B cell (primary cell): ENCODE measurements at regions not wholly inside any gene's neighbourhood (a gene's known extent, or its start where the extent isn't known, plus 50 kb on each side); places are given as distances from the start of the nearest gene placed in this dataset.

ENCODE experiments used
- ATAC-seq: fragments of 200-7000 bp; cut with Tn5 transposase; one replicate; pipeline ENCODE4 v1.10.0; 2021; ENCODE audit warnings: low read depth, mild to moderate bottlenecking, moderate number of reproducible peaks, moderate library complexity
- CTCF ChIA-PET: fragments of 350-600 bp; sonication (Branson Sonifier 250); formaldehyde crosslinking; loops from one replicate; lab custom pipeline; 2021; ENCODE audit warnings: antibody characterized with exemption, inconsistent platforms; lab: Charles Lee
- POLR2A ChIA-PET: fragments of 350-600 bp; sonication (Branson Sonifier 250); formaldehyde crosslinking; loops from one replicate; lab custom pipeline; 2021; ENCODE audit warnings: antibody characterized with exemption; lab: Charles Lee
- DNase-seq: peaks from one replicate; pipeline ENCODE4 v3.0.0; 2013
- H2AFZ ChIP-seq: 2 replicates; pipeline ENCODE4 v1.6.1; 2012; ENCODE audit warnings: mild to moderate bottlenecking, low read depth, low read length; ENCODE audit not compliant: insufficient read depth, poor library complexity, severe bottlenecking
- H3K27ac ChIP-seq, 2 donors: 1 replicate in 1 of 2; 2 replicates in 1 of 2; pipeline ENCODE4 v1.5.1; 2012 to 2013; ENCODE audit warnings: low read length in 2 of 2, mild to moderate bottlenecking in 2 of 2, moderate library complexity in 1 of 2
- H3K27me3 ChIP-seq, 4 experiments: fragments of 200-600 bp in 1 of 4; sonication (generic) in 1 of 4; replicated peaks in 1 of 4; 1 replicate in 2 of 4; 2 replicates in 2 of 4; pipeline versions ENCODE4 v1.6.1 to v1.7.0; 2013 to 2016; ENCODE audit warnings: low read length in 3 of 4, mild to moderate bottlenecking in 2 of 4, mixed read lengths in 1 of 4, moderate library complexity in 1 of 4; ENCODE audit not compliant: insufficient read depth in 4 of 4, control insufficient read depth in 3 of 4; ENCODE audit errors: control extremely low read depth in 1 of 4
- H3K36me3 ChIP-seq, 2 experiments: replicated peaks in 1 of 2; 1 replicate in 1 of 2; 2 replicates in 1 of 2; pipeline versions ENCODE4 v1.6.1 to v1.7.1; 2013; ENCODE audit warnings: low read length in 1 of 2; ENCODE audit not compliant: insufficient read depth in 2 of 2, control insufficient read depth in 1 of 2; ENCODE audit errors: control extremely low read depth in 1 of 2, extremely low read depth in 1 of 2
- H3K4me1 ChIP-seq, 2 donors: fragments of 200-600 bp in 1 of 2; sonication (generic) in 1 of 2; 1 replicate in 1 of 2; 2 replicates in 1 of 2; pipeline versions ENCODE4 v1.5.1 to v1.6.1; 2013 to 2017; ENCODE audit warnings: low read length in 2 of 2; ENCODE audit not compliant: control insufficient read depth in 2 of 2, insufficient read depth in 2 of 2
- H3K4me2 ChIP-seq: replicated peaks from 2 replicates; pipeline ENCODE3; 2012; ENCODE audit warnings: mild to moderate bottlenecking, low read depth, low read length; ENCODE audit not compliant: poor library complexity, severe bottlenecking
- H3K4me3 ChIP-seq, 5 experiments: fragments of 200-600 bp in 1 of 5; sonication (generic) in 1 of 5; 1 replicate in 3 of 5; 2 replicates in 2 of 5; pipeline versions ENCODE4 v1.5.1 to v1.7.0; 2011 to 2016; ENCODE audit warnings: low read length in 4 of 5, mild to moderate bottlenecking in 4 of 5, low read depth in 2 of 5, control low read depth in 1 of 5, moderate library complexity in 1 of 5; ENCODE audit not compliant: insufficient read depth in 1 of 5; ENCODE audit errors: control extremely low read depth in 1 of 5, extremely low read depth in 1 of 5
- H3K79me2 ChIP-seq: fragments of 200-600 bp; sonication (generic); one replicate; pipeline ENCODE4 v1.6.0; 2016; ENCODE audit warnings: low read length; ENCODE audit not compliant: control insufficient read depth, insufficient read depth
- H3K9ac ChIP-seq: fragments of 200-600 bp; sonication (generic); 2 replicates; pipeline ENCODE4 v1.6.1; 2017; ENCODE audit warnings: mild to moderate bottlenecking, low read length, moderate library complexity
- H3K9me3 ChIP-seq, 3 donors: one replicate each; pipeline versions ENCODE4 v1.6.1 to v1.7.1; 2013; ENCODE audit warnings: low read length in 2 of 3; ENCODE audit not compliant: control insufficient read depth in 2 of 3, insufficient read depth in 1 of 3; ENCODE audit errors: control extremely low read depth in 1 of 3
- H4K20me1 ChIP-seq: 2 replicates; pipeline ENCODE4 v1.6.0; 2012; ENCODE audit warnings: mild to moderate bottlenecking, low read length; ENCODE audit not compliant: insufficient read depth, control insufficient read depth, poor library complexity, severe bottlenecking
- H3K27ac Mint-ChIP-seq: one replicate; pipeline ENCODE4 v1.8.0; 2021; ENCODE audit warnings: mixed read lengths
- H3K27me3 Mint-ChIP-seq: one replicate; pipeline ENCODE4 v1.8.0; 2021; ENCODE audit warnings: mixed read lengths
- H3K4me1 Mint-ChIP-seq: one replicate; pipeline ENCODE4 v1.8.0; 2021; ENCODE audit warnings: mixed read lengths
- H3K4me3 Mint-ChIP-seq: one replicate; pipeline ENCODE4 v1.8.0; 2021; ENCODE audit warnings: mixed read lengths
- H3K9me3 Mint-ChIP-seq: one replicate; pipeline ENCODE4 v1.8.0; 2022; ENCODE audit warnings: mixed read lengths; ENCODE audit not compliant: insufficient read depth
- EZH2 ChIP-seq: IDR thresholded peaks from 2 replicates; pipeline ENCODE4 v1.6.1; 2012; ENCODE audit warnings: borderline replicate concordance, low read depth, mild to moderate bottlenecking, moderate library complexity, low read length; ENCODE audit not compliant: insufficient read depth, poor library complexity, severe bottlenecking
- WGBS: methylation state at CpG from one replicate; pipeline ENCODE4 v1.1.5; 2013; ENCODE audit warnings: missing lambda C conversion rate; ENCODE audit not compliant: insufficient coverage; 5-methylcytosine and 5-hydroxymethylcytosine counted together
- intact Hi-C: fragments of 100-400 bp; cut with micrococcal nuclease; formaldehyde crosslinking; loops from one replicate; pipeline ENCODE4 v1.10.0; 2022
- TF ChIP-seq, protein P1 (sequence below): fragments of 200-600 bp; IDR thresholded peaks from one replicate; pipeline ENCODE4 v1.8.0; 2022; ENCODE audit warnings: antibody characterized with exemption, mild to moderate bottlenecking

DNA sequence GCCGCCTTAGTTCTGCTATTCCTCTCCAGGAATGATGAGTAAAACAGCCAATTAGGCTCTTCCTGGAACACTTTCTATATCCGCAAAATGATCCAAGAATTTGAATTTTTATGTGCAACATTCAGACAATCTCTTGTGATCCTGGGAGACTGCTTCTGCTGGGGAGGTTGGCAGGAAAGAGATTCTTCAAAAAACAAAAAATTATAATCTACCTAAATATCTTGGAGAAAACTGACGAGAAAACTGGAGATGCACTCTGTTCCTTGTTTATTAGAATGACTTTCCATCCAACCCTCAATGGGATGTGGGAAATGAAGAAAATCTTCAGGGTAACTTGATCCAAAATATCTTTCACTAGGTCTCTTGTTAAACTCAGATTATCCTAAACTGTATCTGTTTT lies 346.3 kb upstream of the UBE2E2 start:
- H3K9me3 ChIP-seq = peaks cover 0 to 1% (median 0%) of the 10 kb centered on the region in 3 donors
- ATAC-seq (no peak), DNase-seq (no peak)
- H3K36me3 ChIP-seq = no peaks in the 10 kb centered on the region
- no peak overlapping the region for H3K27ac ChIP-seq
- Mint-ChIP-seq H3K4me3 (no peak overlapping the region), H3K9me3 (peaks cover 8% of the 10 kb centered on the region), H3K27me3 (peaks cover 3% of the 10 kb centered on the region), H3K27ac (no peak overlapping the region), H3K4me1 (no peaks in the 10 kb centered on the region)
- POLR2A ChIA-PET = no interaction called here
- CTCF ChIA-PET = no interaction called here
- no peak for TF ChIP-seq EZH2
- TF ChIP-seq, protein P1, sequence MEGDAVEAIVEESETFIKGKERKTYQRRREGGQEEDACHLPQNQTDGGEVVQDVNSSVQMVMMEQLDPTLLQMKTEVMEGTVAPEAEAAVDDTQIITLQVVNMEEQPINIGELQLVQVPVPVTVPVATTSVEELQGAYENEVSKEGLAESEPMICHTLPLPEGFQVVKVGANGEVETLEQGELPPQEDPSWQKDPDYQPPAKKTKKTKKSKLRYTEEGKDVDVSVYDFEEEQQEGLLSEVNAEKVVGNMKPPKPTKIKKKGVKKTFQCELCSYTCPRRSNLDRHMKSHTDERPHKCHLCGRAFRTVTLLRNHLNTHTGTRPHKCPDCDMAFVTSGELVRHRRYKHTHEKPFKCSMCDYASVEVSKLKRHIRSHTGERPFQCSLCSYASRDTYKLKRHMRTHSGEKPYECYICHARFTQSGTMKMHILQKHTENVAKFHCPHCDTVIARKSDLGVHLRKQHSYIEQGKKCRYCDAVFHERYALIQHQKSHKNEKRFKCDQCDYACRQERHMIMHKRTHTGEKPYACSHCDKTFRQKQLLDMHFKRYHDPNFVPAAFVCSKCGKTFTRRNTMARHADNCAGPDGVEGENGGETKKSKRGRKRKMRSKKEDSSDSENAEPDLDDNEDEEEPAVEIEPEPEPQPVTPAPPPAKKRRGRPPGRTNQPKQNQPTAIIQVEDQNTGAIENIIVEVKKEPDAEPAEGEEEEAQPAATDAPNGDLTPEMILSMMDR = no peak
- no peak overlapping the region for H2AFZ ChIP-seq
- intact Hi-C loops = no loop called here
- H3K79me2 ChIP-seq = no peaks in the 10 kb centered on the region
- H3K27me3 ChIP-seq = no peaks in the 10 kb centered on the region
- H3K4me1 ChIP-seq = no peaks in the 10 kb centered on the region
- H3K4me2 ChIP-seq = no peak overlapping the region
- H4K20me1 ChIP-seq = no peaks in the 10 kb centered on the region
- H3K9ac ChIP-seq = no peak overlapping the region
- no CpG with 5 or more reads among the region's 3 CpGs for WGBS
- H3K4me3 ChIP-seq = no peak overlapping the region

DNA sequence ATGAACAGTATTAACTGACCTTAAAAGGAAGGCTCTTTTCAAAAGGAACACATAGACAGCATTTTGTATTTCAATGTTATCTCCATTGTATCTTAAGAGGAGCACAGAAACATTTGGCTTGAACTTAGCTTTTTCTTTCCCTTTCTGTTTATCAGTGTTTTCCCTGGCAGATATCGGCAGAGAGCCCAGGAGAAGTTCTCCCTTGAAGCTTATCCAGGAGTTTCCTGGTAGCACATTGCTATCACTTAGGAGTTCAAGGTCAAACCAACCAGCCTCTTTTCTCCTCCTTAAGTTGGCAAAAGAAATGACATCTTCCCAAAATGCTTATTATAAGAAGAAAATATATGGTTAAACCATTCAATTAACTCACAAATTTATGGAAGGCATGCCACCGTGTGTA lies 344.6 kb upstream of the UBE2E2 start:
- Histone ChIP-seq H3K79me2 (no peaks in the 10 kb centered on the region), H3K4me1 (no peaks in the 10 kb centered on the region), H3K4me2 (no peak overlapping the region), H3K9me3 (peaks cover 0 to 1% (median 0%) of the 10 kb centered on the region in 3 donors), H3K27ac (no peak overlapping the region), H3K36me3 (no peaks in the 10 kb centered on the region), H2AFZ (no peak overlapping the region), H3K9ac (no peak overlapping the region), H3K4me3 (no peak overlapping the region), H4K20me1 (no peaks in the 10 kb centered on the region), H3K27me3 (no peaks in the 10 kb centered on the region)
- WGBS = 80% methylated on average over 1 of the region's 2 CpGs
- no peak for TF ChIP-seq EZH2
- TF ChIP-seq, protein P1 = no peak
- Mint-ChIP-seq H3K4me1 (no peaks in the 10 kb centered on the region), H3K4me3 (no peak overlapping the region), H3K27ac (no peak overlapping the region), H3K27me3 (peaks cover 3% of the 10 kb centered on the region), H3K9me3 (peaks cover 8% of the 10 kb centered on the region)
- DNase-seq (no peak), ATAC-seq (no peak)
- intact Hi-C loops = no loop called here
- CTCF ChIA-PET = no interaction called here
- POLR2A ChIA-PET = no interaction called here
